ENCODE measurements at regions not wholly inside any gene's neighbourhood (a gene's known extent, or its start where the extent isn't known, plus 50 kb on each side); places are given as distances from the start of the nearest gene placed in this dataset.
A peak's percentile ranks its signal among the peaks of the same experiment; 100 is the strongest.

- Histone ChIP-seq H3F3A (replicated peaks; ENCODE audit: insufficient read depth) (peaks cover 9% of the 10 kb centered on the region), H3K36me3 (replicated peaks in 1 of 2; ENCODE audit: control insufficient read depth in 1 of 2, insufficient read depth in 2 of 2, low read length in 1 of 2) (no peaks in the 10 kb centered on the region), H3K79me2 (ENCODE audit: insufficient read depth) (no peaks in the 10 kb centered on the region), H3K4me1 (ENCODE audit: control insufficient read depth in 1 of 2, insufficient read depth in 2 of 2, low read depth in 1 of 2, low read length in 1 of 2) (peaks cover 0 to 2% of the 10 kb centered on the region in 2 experiments; a peak in 3 of 4 replicates), H3K9me2 (no peaks in the 10 kb centered on the region), H3K9me3 (no peaks in the 10 kb centered on the region), H3K4me2 (peak overlapping the region; percentile 35), H2AFZ (ENCODE audit: low read depth) (peak overlapping the region; percentile 56; the same call in 1 of the 2 replicates), H4K20me1 (ENCODE audit: insufficient read depth) (no peaks in the 10 kb centered on the region), H3K27me3 (ENCODE audit: insufficient read depth) (no peaks in the 10 kb centered on the region), H3K9ac (no peak overlapping the region), H3K27ac (ENCODE audit: low read depth in 2 of 2, low read length in 1 of 2) (peak overlapping the region; percentile 14 to 38; a peak in 3 of 4 replicates), H3K4me3 (ENCODE audit: low read depth in 2 of 2, low read length in 1 of 2) (no peak overlapping the region)
- ChIA-PET CTCF (no interaction called here), POLR2A (no interaction called here)
- no peak for DNase-seq
- TF ChIP-seq TEAD4 (IDR thresholded peaks at IDR 0.05; ENCODE audit: borderline replicate concordance, insufficient read depth) (no peak), FOSL2 (IDR thresholded peaks at IDR 0.05; ENCODE audit: borderline replicate concordance, low read depth) (0 out of 2 replicates have a peak, but pooled peaks have one; percentile 20), SIN3A (IDR thresholded peaks at IDR 0.05; ENCODE audit: borderline replicate concordance, low read depth, low read length) (no peak), JUND (IDR thresholded peaks at IDR 0.05) (0 out of 2 replicates have a peak, but pooled peaks have one; percentile 31), GABPA (IDR thresholded peaks at IDR 0.05; ENCODE audit: low read depth) (no peak), RXRA (IDR thresholded peaks at IDR 0.05; ENCODE audit: borderline replicate concordance, low read depth) (peak; percentile 20; the same call in 1 of the 2 replicates)
- 32% methylated on average over 4 of the region's 4 CpGs for WGBS (ENCODE audit: low lambda C conversion rate)
Observed at GRCh38 chr2:71756280-71756906, 303.0 kb downstream of the DYSF start.

- DNase-seq: no peak
- Histone ChIP-seq H2AFZ (ENCODE audit: low read depth) (no peak overlapping the region), H3K27me3 (ENCODE audit: insufficient read depth) (no peaks in the 10 kb centered on the region), H3F3A (replicated peaks; ENCODE audit: insufficient read depth) (peaks cover 9% of the 10 kb centered on the region), H3K9me2 (no peaks in the 10 kb centered on the region), H3K9ac (no peak overlapping the region), H3K79me2 (ENCODE audit: insufficient read depth) (no peaks in the 10 kb centered on the region), H3K4me1 (ENCODE audit: control insufficient read depth in 1 of 2, insufficient read depth in 2 of 2, low read depth in 1 of 2, low read length in 1 of 2) (peaks cover 17 to 27% of the 10 kb centered on the region in 2 experiments), H4K20me1 (ENCODE audit: insufficient read depth) (no peaks in the 10 kb centered on the region), H3K36me3 (replicated peaks in 1 of 2; ENCODE audit: control insufficient read depth in 1 of 2, insufficient read depth in 2 of 2, low read length in 1 of 2) (no peaks in the 10 kb centered on the region), H3K4me2 (no peak overlapping the region), H3K27ac (ENCODE audit: low read depth in 2 of 2, low read length in 1 of 2) (no peak overlapping the region; a peak in 1 of 4 replicates), H3K4me3 (ENCODE audit: low read depth in 2 of 2, low read length in 1 of 2) (no peak overlapping the region), H3K9me3 (no peaks in the 10 kb centered on the region)
- ChIA-PET CTCF (no interaction called here), POLR2A (no interaction called here)
- TF ChIP-seq GABPA (IDR thresholded peaks at IDR 0.05; ENCODE audit: low read depth) (no peak), TAF1 (IDR thresholded peaks at IDR 0.05; ENCODE audit: borderline replicate concordance, low read depth, low read length) (no peak), RCOR1 (IDR thresholded peaks at IDR 0.05; ENCODE audit: low read length) (no peak), RXRA (IDR thresholded peaks at IDR 0.05; ENCODE audit: borderline replicate concordance, low read depth) (no peak), MAX (IDR thresholded peaks at IDR 0.05; ENCODE audit: low read depth) (no peak), REST (IDR thresholded peaks at IDR 0.05; ENCODE audit: low read depth, low read length) (no peak), CHD2 (IDR thresholded peaks at IDR 0.05; ENCODE audit: low read length, partially characterized antibody) (no peak), JUND (IDR thresholded peaks at IDR 0.05) (no peak)
Observed at GRCh38 chr2:71751590-71751989, 298.2 kb downstream of the DYSF start.

Measured in SK-N-SH (cell line).